ENCODE measurements at regions not wholly inside any gene's neighbourhood (a gene's known extent, or its start where the extent isn't known, plus 50 kb on each side); places are given as distances from the start of the nearest gene placed in this dataset.
"Not testable (repeated sequence)": the region's sequence is repeated elsewhere in the genome, so short reads cannot be mapped to it uniquely, and the experiment has no call there.

DNA sequence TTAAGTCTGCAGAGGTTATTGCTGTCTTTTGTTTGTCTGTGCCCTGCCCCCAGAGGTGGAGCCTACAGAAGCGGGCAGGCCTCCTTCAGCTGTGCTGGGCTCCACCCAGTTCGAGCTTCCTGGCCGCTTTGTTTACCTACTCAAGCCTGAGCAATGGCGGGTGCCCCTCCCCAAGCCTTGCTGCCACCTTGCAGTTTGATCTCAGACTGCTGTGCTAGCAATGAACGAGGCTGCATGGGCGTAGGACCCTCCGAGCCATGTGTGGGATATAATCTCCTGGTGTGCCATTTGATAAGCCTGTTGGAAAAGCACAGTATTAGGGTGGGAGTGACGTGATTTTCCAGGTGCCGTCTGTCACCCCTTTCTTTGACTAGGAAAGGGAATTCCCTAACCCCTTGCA is 720.6 kb downstream of the PCDH17 start:
- TF ChIP-seq, protein P1, sequence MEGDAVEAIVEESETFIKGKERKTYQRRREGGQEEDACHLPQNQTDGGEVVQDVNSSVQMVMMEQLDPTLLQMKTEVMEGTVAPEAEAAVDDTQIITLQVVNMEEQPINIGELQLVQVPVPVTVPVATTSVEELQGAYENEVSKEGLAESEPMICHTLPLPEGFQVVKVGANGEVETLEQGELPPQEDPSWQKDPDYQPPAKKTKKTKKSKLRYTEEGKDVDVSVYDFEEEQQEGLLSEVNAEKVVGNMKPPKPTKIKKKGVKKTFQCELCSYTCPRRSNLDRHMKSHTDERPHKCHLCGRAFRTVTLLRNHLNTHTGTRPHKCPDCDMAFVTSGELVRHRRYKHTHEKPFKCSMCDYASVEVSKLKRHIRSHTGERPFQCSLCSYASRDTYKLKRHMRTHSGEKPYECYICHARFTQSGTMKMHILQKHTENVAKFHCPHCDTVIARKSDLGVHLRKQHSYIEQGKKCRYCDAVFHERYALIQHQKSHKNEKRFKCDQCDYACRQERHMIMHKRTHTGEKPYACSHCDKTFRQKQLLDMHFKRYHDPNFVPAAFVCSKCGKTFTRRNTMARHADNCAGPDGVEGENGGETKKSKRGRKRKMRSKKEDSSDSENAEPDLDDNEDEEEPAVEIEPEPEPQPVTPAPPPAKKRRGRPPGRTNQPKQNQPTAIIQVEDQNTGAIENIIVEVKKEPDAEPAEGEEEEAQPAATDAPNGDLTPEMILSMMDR (IDR thresholded peaks at IDR 0.05): not testable (repeated sequence)
- TF ChIP-seq POLR2A, POLR2AphosphoS5, EP300 (IDR thresholded peaks at IDR 0.05): not testable (repeated sequence)

Measured in gastroesophageal sphincter (tissue), 3 donors.